OCI-LY3 (cell line): ENCODE measurements at regions not wholly inside any gene's neighbourhood (a gene's known extent, or its start where the extent isn't known, plus 50 kb on each side); places are given as distances from the start of the nearest gene placed in this dataset.
"Not testable (repeated sequence)": the region's sequence is repeated elsewhere in the genome, so short reads cannot be mapped to it uniquely, and the experiment has no call there.

Experiments
- H2AFZ ChIP-seq: fragments of 200-600, 300-600 bp; shearing (Covaris generic); 2 replicates; pipeline ENCODE4 v1.6.0; 2014; ENCODE audit warnings: antibody characterized with exemption, low read depth, low read length
- H3K27ac ChIP-seq: fragments of 200-600, 300-600 bp; sonication (generic); 2 replicates; pipeline ENCODE4 v1.5.1; 2014; ENCODE audit warnings: mild to moderate bottlenecking, low read length, moderate library complexity, mixed read lengths
- H3K27me3 ChIP-seq: fragments of 200-600, 300-600 bp; sonication (generic); 2 replicates; pipeline ENCODE4 v1.6.1; 2014; ENCODE audit warnings: low read depth, low read length, mixed read lengths
- H3K36me3 ChIP-seq: fragments of 200-600, 300-600 bp; sonication (generic); replicated peaks from 2 replicates; pipeline ENCODE3; 2014; ENCODE audit warnings: low read depth, low read length, mixed read lengths
- H3K4me1 ChIP-seq: fragments of 300-600, 200-600 bp; sonication (generic); 2 replicates; pipeline ENCODE4 v1.6.1; 2014; ENCODE audit warnings: low read length, mixed read lengths
- H3K4me2 ChIP-seq: fragments of 200-600, 300-600 bp; sonication (generic); 2 replicates; pipeline ENCODE4 v1.6.1; 2014; ENCODE audit warnings: low read length, mixed read lengths
- H3K4me3 ChIP-seq: fragments of 300-600, 200-600 bp; sonication (generic); 2 replicates; pipeline ENCODE4 v1.5.1; 2014; ENCODE audit warnings: antibody characterized with exemption, mild to moderate bottlenecking, low read length, moderate library complexity
- H3K79me2 ChIP-seq: fragments of 300-600, 200-600 bp; shearing (Covaris generic); 2 replicates; pipeline ENCODE4 v1.6.1; 2014; ENCODE audit warnings: mild to moderate bottlenecking, low read length, mixed read lengths
- H3K9ac ChIP-seq: fragments of 300-600, 200-600 bp; shearing (Covaris generic); 2 replicates; pipeline ENCODE4 v1.6.0; 2014; ENCODE audit warnings: mild to moderate bottlenecking, low read length, moderate library complexity
- H3K9me3 ChIP-seq: fragments of 200-600, 300-600 bp; shearing (Covaris generic); 2 replicates; pipeline ENCODE4 v1.6.1; 2014; ENCODE audit warnings: low read length, mixed read lengths; ENCODE audit not compliant: insufficient read depth
- H4K20me1 ChIP-seq: fragments of 200-600, 300-600 bp; sonication (generic); 2 replicates; pipeline ENCODE4 v1.6.1; 2016; ENCODE audit warnings: low read length, mixed read lengths; ENCODE audit not compliant: insufficient read depth
- EZH2phosphoT487 ChIP-seq: fragments of 200-600 bp; shearing (Covaris generic); IDR thresholded peaks from 2 replicates; pipeline ENCODE4 v1.6.1; 2018; ENCODE audit warnings: antibody characterized with exemption, mixed run types, low read depth
- TF ChIP-seq, protein P1 (sequence below): fragments of 200-600, 300-600 bp; sonication (generic); IDR thresholded peaks from 2 replicates; pipeline ENCODE4 v1.5.1; 2014; ENCODE audit warnings: antibody characterized with exemption, low read length, low read depth

DNA sequence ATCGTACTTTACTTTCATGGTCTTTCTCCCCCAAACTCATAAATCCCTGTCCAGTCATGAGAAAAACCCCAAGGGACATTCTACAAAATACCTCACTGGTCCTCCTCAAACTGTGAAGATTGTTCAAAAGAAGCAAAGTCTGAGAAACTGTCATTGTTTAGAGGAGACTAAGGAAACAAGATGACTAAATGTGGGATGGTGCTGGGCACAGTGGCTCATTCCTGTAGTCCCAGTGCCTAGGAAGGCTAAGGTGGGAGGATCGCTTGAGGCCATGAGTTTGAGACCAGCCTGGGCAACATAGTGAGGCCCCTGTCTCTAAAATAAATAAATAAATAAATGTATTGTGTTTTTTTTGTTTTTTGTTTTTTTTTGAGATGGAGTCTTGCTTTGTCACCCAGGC, 74.2 kb upstream of the SCAF11 start:
- no peak for TF ChIP-seq EZH2phosphoT487
- TF ChIP-seq, protein P1, sequence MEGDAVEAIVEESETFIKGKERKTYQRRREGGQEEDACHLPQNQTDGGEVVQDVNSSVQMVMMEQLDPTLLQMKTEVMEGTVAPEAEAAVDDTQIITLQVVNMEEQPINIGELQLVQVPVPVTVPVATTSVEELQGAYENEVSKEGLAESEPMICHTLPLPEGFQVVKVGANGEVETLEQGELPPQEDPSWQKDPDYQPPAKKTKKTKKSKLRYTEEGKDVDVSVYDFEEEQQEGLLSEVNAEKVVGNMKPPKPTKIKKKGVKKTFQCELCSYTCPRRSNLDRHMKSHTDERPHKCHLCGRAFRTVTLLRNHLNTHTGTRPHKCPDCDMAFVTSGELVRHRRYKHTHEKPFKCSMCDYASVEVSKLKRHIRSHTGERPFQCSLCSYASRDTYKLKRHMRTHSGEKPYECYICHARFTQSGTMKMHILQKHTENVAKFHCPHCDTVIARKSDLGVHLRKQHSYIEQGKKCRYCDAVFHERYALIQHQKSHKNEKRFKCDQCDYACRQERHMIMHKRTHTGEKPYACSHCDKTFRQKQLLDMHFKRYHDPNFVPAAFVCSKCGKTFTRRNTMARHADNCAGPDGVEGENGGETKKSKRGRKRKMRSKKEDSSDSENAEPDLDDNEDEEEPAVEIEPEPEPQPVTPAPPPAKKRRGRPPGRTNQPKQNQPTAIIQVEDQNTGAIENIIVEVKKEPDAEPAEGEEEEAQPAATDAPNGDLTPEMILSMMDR = no peak
- H3K4me2 ChIP-seq = no peak overlapping the region
- H3K79me2 ChIP-seq = no peaks in the 10 kb centered on the region

DNA sequence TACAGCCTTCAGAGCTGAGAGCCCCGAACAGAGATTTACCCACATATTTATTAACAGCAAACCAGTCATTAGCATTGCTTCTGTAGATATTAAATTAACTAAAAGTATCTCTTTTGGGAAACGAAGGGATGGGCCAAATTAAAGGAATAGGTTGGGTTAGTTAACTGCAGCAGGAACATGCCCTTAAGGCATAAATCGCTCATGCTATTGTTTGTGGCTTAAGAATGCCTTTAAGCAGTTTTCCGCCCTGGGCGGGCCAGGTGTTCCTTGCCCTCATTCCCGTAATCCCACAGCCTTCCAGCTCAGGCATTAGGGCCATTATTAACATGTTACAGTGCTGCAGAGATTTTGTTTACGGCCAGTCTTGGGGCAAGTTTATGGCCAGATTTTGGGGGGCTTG, 68.3 kb upstream of the SCAF11 start:
- not testable (repeated sequence) for H3K27ac ChIP-seq, H4K20me1 ChIP-seq, H3K9me3 ChIP-seq, H2AFZ ChIP-seq, H3K4me3 ChIP-seq, H3K36me3 ChIP-seq, H3K4me2 ChIP-seq, H3K4me1 ChIP-seq, H3K79me2 ChIP-seq, H3K9ac ChIP-seq, H3K27me3 ChIP-seq

More for the DNA sequence above, 74.2 kb upstream of the SCAF11 start:
- Histone ChIP-seq H4K20me1 (no peaks in the 10 kb centered on the region), H3K36me3 (no peaks in the 10 kb centered on the region), H3K9ac (no peak overlapping the region), H3K27me3 (no peaks in the 10 kb centered on the region), H3K27ac (no peak overlapping the region), H2AFZ (no peak overlapping the region), H3K4me1 (peaks cover 30% of the 10 kb centered on the region), H3K9me3 (no peaks in the 10 kb centered on the region), H3K4me3 (no peak overlapping the region)

DNA sequence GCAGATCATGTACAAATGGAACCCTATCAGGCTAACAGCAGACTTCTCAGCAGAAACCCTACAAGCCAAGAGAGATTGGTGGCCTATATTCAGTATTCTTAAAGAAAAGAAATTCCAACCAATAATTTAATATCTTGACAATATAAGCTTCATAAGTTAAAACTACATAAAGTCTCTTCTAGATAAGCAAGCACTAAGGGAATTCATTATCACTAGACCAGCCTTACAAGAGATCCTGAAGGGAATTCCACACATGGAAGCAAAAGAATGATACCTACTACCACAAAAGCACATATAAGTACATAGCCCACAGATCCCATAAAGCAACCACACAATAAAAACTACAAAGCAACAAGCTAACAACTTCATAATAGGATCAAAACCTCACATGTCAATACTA, 60.4 kb upstream of the SCAF11 start:
- H3K36me3 ChIP-seq = peaks cover 4% of the 10 kb centered on the region
- H3K9me3 ChIP-seq = peaks cover 12% of the 10 kb centered on the region; the same call in 1 of the 2 replicates
- no peaks in the 10 kb centered on the region for H4K20me1 ChIP-seq
- TF ChIP-seq, protein P1 = no peak
- TF ChIP-seq EZH2phosphoT487 = no peak
- no peaks in the 10 kb centered on the region for H3K4me1 ChIP-seq
- no peaks in the 10 kb centered on the region for H3K79me2 ChIP-seq
- H3K4me3 ChIP-seq = no peak overlapping the region
- H2AFZ ChIP-seq = no peak overlapping the region
- no peaks in the 10 kb centered on the region for H3K27me3 ChIP-seq
- no peak overlapping the region for H3K9ac ChIP-seq
- no peak overlapping the region for H3K4me2 ChIP-seq
- H3K27ac ChIP-seq = no peak overlapping the region

DNA sequence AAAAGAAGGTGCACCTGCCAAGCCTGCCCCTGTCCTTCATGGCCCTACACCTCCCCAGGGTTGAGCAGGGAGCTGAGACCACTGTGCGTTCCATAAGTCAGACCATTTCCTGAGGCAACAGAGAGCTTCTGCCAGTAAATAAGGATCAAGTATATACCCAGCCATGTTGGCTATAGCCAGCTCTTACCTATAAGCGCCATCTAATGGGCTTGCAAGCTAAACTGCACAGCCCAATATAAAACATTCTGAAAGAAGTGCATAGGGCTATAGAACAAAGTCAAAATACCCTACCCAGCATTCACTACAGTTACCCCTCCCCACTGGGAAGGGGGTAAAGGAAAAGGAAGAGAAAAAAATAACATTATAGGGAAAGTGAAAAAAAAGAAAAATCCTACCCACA, 59.3 kb upstream of the SCAF11 start:
- Histone ChIP-seq H3K36me3 (peaks cover 4% of the 10 kb centered on the region), H3K79me2 (no peaks in the 10 kb centered on the region), H3K9ac (no peak overlapping the region), H2AFZ (no peak overlapping the region; the same call in 1 of the 2 replicates), H3K4me1 (no peaks in the 10 kb centered on the region), H4K20me1 (no peaks in the 10 kb centered on the region), H3K4me2 (no peak overlapping the region), H3K4me3 (no peak overlapping the region), H3K27me3 (no peaks in the 10 kb centered on the region), H3K27ac (no peak overlapping the region), H3K9me3 (peaks cover 12% of the 10 kb centered on the region; the same call in 1 of the 2 replicates)
- no peak for TF ChIP-seq EZH2phosphoT487
- TF ChIP-seq, protein P1 = peak; percentile 22; the same call in 1 of the 2 replicates

DNA sequence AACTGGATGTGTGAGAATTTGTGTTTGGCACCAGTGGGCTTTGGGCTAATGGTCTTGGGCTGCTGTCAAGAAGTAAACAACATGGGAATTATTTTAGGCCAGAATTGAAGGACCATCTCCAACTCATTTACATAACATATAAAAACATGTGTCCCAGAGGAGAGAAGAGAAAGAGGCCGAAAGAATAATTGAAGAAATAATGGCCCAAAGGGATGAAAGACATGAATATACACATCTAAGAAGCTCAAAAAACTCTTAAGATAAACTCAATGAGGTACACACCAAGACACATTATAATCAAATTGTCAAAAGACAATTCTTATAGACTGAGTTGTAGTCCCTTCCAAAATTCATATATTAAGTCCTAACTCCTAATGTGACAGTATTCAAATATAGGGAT, 56.1 kb upstream of the SCAF11 start:
- no peak overlapping the region for H3K4me3 ChIP-seq
- no peak overlapping the region for H3K27ac ChIP-seq
- peaks cover 4% of the 10 kb centered on the region for H3K36me3 ChIP-seq
- H3K4me2 ChIP-seq = no peak overlapping the region
- TF ChIP-seq, protein P1 = no peak
- TF ChIP-seq EZH2phosphoT487 = no peak
- H4K20me1 ChIP-seq = no peaks in the 10 kb centered on the region
- H3K79me2 ChIP-seq = no peaks in the 10 kb centered on the region
- peaks cover 12% of the 10 kb centered on the region; the same call in 1 of the 2 replicates for H3K9me3 ChIP-seq
- no peak overlapping the region for H3K9ac ChIP-seq
- H3K4me1 ChIP-seq = no peaks in the 10 kb centered on the region
- no peak overlapping the region for H2AFZ ChIP-seq
- H3K27me3 ChIP-seq = no peaks in the 10 kb centered on the region
